ENCODE measurements at regions not wholly inside any gene's neighbourhood (a gene's known extent, or its start where the extent isn't known, plus 50 kb on each side); places are given as distances from the start of the nearest gene placed in this dataset.

DNA sequence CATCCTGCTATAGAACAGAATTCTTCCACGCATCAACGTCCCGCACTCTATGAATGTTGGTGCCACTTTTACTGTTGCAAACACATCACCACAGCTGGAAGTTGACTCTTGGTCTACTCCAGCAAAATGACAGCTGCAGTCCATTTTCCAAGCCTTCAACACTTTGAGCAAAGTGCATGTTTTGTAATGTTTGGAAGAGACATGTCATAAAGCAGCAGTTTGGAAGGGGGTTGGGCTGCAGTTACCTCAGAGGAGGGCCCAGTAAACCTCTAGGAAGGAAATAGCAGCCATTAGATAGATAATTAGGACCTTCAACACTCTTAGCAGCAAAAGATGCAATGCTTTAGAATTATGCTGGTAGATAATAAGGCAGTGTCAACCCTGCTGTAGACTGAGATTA lies 323.6 kb downstream of the TDRD3 start:
- TF ChIP-seq ESRRG (CRISPR knock-in tag; IDR thresholded peaks at IDR 0.05): no peak
- no peak for TF ChIP-seq PPARA (CRISPR knock-in tag; IDR thresholded peaks at IDR 0.05; ENCODE audit: borderline replicate concordance)
- TF ChIP-seq RARB (CRISPR knock-in tag; IDR thresholded peaks at IDR 0.05): no peak
- no peak for TF ChIP-seq OSR1 (CRISPR knock-in tag; IDR thresholded peaks at IDR 0.05)
- TF ChIP-seq ZC3H10 (CRISPR knock-in tag; IDR thresholded peaks at IDR 0.05): no peak
- TF ChIP-seq ZFP3 (CRISPR knock-in tag; IDR thresholded peaks at IDR 0.05): no peak
- TF ChIP-seq, protein P1, sequence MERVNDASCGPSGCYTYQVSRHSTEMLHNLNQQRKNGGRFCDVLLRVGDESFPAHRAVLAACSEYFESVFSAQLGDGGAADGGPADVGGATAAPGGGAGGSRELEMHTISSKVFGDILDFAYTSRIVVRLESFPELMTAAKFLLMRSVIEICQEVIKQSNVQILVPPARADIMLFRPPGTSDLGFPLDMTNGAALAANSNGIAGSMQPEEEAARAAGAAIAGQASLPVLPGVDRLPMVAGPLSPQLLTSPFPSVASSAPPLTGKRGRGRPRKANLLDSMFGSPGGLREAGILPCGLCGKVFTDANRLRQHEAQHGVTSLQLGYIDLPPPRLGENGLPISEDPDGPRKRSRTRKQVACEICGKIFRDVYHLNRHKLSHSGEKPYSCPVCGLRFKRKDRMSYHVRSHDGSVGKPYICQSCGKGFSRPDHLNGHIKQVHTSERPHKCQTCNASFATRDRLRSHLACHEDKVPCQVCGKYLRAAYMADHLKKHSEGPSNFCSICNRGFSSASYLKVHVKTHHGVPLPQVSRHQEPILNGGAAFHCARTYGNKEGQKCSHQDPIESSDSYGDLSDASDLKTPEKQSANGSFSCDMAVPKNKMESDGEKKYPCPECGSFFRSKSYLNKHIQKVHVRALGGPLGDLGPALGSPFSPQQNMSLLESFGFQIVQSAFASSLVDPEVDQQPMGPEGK (CRISPR knock-in tag; IDR thresholded peaks at IDR 0.05; ENCODE audit: borderline replicate concordance): no peak
- TF ChIP-seq ZNF8 (CRISPR knock-in tag; IDR thresholded peaks at IDR 0.05): no peak
- no peak for TF ChIP-seq TCF4 (CRISPR knock-in tag; IDR thresholded peaks at IDR 0.05; ENCODE audit: borderline replicate concordance)

All from SK-N-SH treated with all-trans-retinoic acid at 6 μM for 48 hours (cell line).